ENCODE measurements at regions not wholly inside any gene's neighbourhood (a gene's known extent, or its start where the extent isn't known, plus 50 kb on each side); places are given as distances from the start of the nearest gene placed in this dataset.

GRCh38 chr11:129536338-129536737, 160.7 kb downstream of the BARX2 start:
- DNase-seq (ENCODE audit: low read depth): no peak
- H3K27me3 ChIP-seq (ENCODE audit: control insufficient read depth, insufficient read depth, low read length): no peaks in the 10 kb centered on the region
- no peaks in the 10 kb centered on the region for H3K36me3 ChIP-seq (ENCODE audit: control insufficient read depth, insufficient read depth, low read length)
- TF ChIP-seq, protein P1, sequence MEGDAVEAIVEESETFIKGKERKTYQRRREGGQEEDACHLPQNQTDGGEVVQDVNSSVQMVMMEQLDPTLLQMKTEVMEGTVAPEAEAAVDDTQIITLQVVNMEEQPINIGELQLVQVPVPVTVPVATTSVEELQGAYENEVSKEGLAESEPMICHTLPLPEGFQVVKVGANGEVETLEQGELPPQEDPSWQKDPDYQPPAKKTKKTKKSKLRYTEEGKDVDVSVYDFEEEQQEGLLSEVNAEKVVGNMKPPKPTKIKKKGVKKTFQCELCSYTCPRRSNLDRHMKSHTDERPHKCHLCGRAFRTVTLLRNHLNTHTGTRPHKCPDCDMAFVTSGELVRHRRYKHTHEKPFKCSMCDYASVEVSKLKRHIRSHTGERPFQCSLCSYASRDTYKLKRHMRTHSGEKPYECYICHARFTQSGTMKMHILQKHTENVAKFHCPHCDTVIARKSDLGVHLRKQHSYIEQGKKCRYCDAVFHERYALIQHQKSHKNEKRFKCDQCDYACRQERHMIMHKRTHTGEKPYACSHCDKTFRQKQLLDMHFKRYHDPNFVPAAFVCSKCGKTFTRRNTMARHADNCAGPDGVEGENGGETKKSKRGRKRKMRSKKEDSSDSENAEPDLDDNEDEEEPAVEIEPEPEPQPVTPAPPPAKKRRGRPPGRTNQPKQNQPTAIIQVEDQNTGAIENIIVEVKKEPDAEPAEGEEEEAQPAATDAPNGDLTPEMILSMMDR (IDR thresholded peaks at IDR 0.05; ENCODE audit: insufficient read depth, low read length, poor library complexity, severe bottlenecking): no peak
- no peak overlapping the region for H3K4me3 ChIP-seq (ENCODE audit: low read depth, low read length)

- TF ChIP-seq, protein P1 (IDR thresholded peaks at IDR 0.05; ENCODE audit: insufficient read depth, low read length, poor library complexity, severe bottlenecking): no peak
- H3K4me3 ChIP-seq (ENCODE audit: low read depth, low read length): no peak overlapping the region
- no peaks in the 10 kb centered on the region for H3K27me3 ChIP-seq (ENCODE audit: control insufficient read depth, insufficient read depth, low read length)
- no peaks in the 10 kb centered on the region for H3K36me3 ChIP-seq (ENCODE audit: control insufficient read depth, insufficient read depth, low read length)
- no peak for DNase-seq (ENCODE audit: low read depth)
Measured at GRCh38 chr11:129538323-129538722, 162.7 kb downstream of the BARX2 start.

DNA sequence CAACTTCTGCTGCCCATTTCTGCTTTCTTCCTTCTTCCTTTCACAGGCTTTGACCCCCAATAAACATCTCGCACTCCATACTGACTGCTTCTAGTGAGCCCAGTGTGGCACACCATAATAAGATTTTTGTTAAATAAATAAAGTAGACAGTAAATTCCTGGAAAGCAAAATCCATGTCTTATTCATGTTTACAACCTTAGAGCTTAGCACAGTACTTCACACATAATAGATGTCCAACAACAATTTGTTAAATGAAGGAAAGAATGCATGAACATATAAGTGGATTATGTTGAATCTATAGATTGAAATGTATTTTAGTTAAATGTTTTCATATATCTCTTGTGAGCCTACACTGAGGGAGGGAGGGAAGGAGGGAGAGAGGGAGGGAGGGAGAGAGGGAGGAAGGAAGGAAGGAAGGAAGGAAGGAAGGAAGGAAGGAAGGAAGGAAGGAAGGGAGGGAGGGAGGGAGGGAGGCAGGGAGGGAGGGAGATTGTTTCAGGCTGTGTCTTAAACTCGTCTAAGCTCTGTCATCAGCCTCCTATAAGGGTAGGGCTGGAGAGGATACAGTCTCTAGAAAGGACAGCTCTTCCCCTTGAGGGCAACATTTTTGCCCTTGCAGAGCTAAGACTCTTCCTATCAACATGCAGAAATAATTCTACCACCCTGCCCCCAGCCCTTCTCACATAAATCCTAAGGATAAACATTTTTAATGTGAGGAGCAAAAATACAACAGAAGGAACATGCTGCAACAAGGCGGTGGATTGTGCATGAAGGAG, 168.1 kb downstream of the BARX2 start:
- Histone ChIP-seq H3K27me3 (ENCODE audit: control insufficient read depth, insufficient read depth, low read length) (no peaks in the 10 kb centered on the region), H3K4me3 (ENCODE audit: low read depth, low read length) (no peak overlapping the region), H3K36me3 (ENCODE audit: control insufficient read depth, insufficient read depth, low read length) (no peaks in the 10 kb centered on the region)
- TF ChIP-seq, protein P1 (IDR thresholded peaks at IDR 0.05; ENCODE audit: insufficient read depth, low read length, poor library complexity, severe bottlenecking): no peak
- no peak for DNase-seq (ENCODE audit: low read depth)

DNA sequence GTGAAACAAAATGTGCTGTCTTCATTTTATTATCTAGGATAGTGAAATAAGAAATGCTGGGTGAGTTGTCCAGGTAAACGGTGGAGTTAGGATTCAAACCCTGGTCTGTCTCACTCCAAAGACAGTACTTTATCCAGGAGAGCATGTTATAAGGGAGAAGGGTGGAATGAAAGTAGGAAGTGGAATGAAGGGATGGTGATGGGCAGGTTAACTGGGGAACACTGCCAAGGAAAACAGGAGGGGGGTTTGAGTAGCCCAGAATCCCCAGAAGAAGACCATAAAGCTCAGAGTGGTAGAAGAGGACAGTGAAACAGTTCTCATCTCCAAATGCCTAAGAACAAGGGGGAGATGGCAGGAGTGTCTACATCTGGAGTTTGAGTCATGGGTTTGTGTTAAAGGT, 169.0 kb downstream of the BARX2 start:
- H3K27me3 ChIP-seq (ENCODE audit: control insufficient read depth, insufficient read depth, low read length): no peaks in the 10 kb centered on the region
- TF ChIP-seq, protein P1 (IDR thresholded peaks at IDR 0.05; ENCODE audit: insufficient read depth, low read length, poor library complexity, severe bottlenecking): no peak
- H3K4me3 ChIP-seq (ENCODE audit: low read depth, low read length): no peak overlapping the region
- no peak for DNase-seq (ENCODE audit: low read depth)
- H3K36me3 ChIP-seq (ENCODE audit: control insufficient read depth, insufficient read depth, low read length): no peaks in the 10 kb centered on the region

GRCh38 chr11:129546266-129546665, 170.6 kb downstream of the BARX2 start:
- Histone ChIP-seq H3K36me3 (ENCODE audit: control insufficient read depth, insufficient read depth, low read length) (no peaks in the 10 kb centered on the region), H3K4me3 (ENCODE audit: low read depth, low read length) (no peak overlapping the region), H3K27me3 (ENCODE audit: control insufficient read depth, insufficient read depth, low read length) (no peaks in the 10 kb centered on the region)
- DNase-seq (ENCODE audit: low read depth): no peak
- TF ChIP-seq, protein P1 (IDR thresholded peaks at IDR 0.05; ENCODE audit: insufficient read depth, low read length, poor library complexity, severe bottlenecking): no peak

DNA sequence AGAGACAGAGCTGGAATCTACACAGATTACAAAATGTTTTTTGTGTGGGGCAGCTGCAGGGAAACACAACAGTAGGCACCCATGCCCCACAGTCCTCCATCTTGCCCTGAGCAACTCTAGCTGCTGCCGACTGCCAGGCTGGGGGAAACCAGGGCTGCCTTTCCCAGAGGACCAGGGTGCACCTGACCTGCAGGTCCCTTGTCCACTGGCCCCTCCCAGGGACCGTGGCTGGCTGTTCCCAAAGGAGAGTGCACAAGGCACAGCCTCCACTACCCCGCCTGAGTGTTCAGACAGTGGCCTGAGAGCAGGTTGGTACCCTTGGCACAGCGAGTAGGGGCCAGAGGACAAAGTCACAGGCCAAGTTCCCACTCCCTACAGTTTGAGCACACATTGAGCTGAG, 181.8 kb downstream of the BARX2 start:
- no peaks in the 10 kb centered on the region for H3K36me3 ChIP-seq (ENCODE audit: control insufficient read depth, insufficient read depth, low read length)
- H3K27me3 ChIP-seq (ENCODE audit: control insufficient read depth, insufficient read depth, low read length): no peaks in the 10 kb centered on the region
- TF ChIP-seq, protein P1 (IDR thresholded peaks at IDR 0.05; ENCODE audit: insufficient read depth, low read length, poor library complexity, severe bottlenecking): no peak
- no peak overlapping the region for H3K4me3 ChIP-seq (ENCODE audit: low read depth, low read length)
- no peak for DNase-seq (ENCODE audit: low read depth)

Data from kidney epithelial cell (primary cell).